K562 (cell line): ENCODE measurements at regions not wholly inside any gene's neighbourhood (a gene's known extent, or its start where the extent isn't known, plus 50 kb on each side); places are given as distances from the start of the nearest gene placed in this dataset.

ENCODE experiments used
- ATAC-seq: fragments of 200-7000 bp; cut with Tn5 transposase; 3 replicates; pipeline ENCODE4 v1.9.1; 2020; ENCODE audit warnings: moderate library complexity
- BruUV-seq: library from RNA; stranded (reverse); fragments of 400-500 nt; replicated peaks from 2 replicates; lab custom pipeline; 2021; lab: Mats Ljungman, UMichigan
- CTCF ChIA-PET: fragments of 300-600 bp; formaldehyde crosslinking; extraction: SDS; loops from one replicate; lab custom pipeline; 2021; ENCODE audit warnings: low intra/inter-chr PET ratio; lab: Yijun Ruan, JAX
- POLR2A ChIA-PET: fragments of 300-600, 350-650 bp; sonication (Branson Sonifier 250); formaldehyde crosslinking; extraction: SDS; loops from one replicate; lab custom pipeline; 2021; ENCODE audit warnings: antibody characterized with exemption, inconsistent platforms; lab: Yijun Ruan, JAX
- DNase-seq, 4 experiments: peaks; one replicate each; pipeline versions ENCODE4 v3.0.0 to v3.0.0-alpha.2; 2011 to 2018; ENCODE audit warnings: low spot score in 3 of 4, mixed read lengths in 3 of 4; ENCODE audit errors: extremely low read depth in 1 of 4
- FAIRE-seq: peaks from 2 replicates; lab custom pipeline; 2011; peaks lifted over from hg19 to GRCh38; lab: Jason Lieb, UNC
- H2AFZ ChIP-seq: 2 replicates; pipeline ENCODE4 v1.6.0; 2011; ENCODE audit warnings: low read depth, low read length, control low read depth, inconsistent platforms
- H3K27ac ChIP-seq: fragments of 200-600 bp; 3 replicates; pipeline ENCODE4 v1.8.0; 2011; ENCODE audit warnings: low read depth, mild to moderate bottlenecking, control low read depth, inconsistent platforms, low read length, moderate library complexity, mixed read lengths; ENCODE audit errors: extremely low read depth
- H3K27me3 ChIP-seq, 2 experiments: fragments of 300-600 bp in 1 of 2; 2 replicates in 1 of 2; 3 replicates in 1 of 2; pipeline versions ENCODE4 v1.6.0 to v1.8.0; 2011; ENCODE audit warnings: inconsistent platforms in 2 of 2, low read length in 2 of 2, mild to moderate bottlenecking in 1 of 2, mixed read lengths in 1 of 2, moderate library complexity in 1 of 2; ENCODE audit not compliant: control insufficient read depth in 2 of 2, insufficient read depth in 2 of 2
- H3K36me3 ChIP-seq: fragments of 300-600 bp; 3 replicates; pipeline ENCODE4 v1.8.0; 2011; ENCODE audit warnings: mild to moderate bottlenecking, low read length, inconsistent platforms; ENCODE audit not compliant: control insufficient read depth, insufficient read depth
- H3K4me1 ChIP-seq, 2 experiments: fragments of 200-600 bp in 1 of 2; replicated peaks in 1 of 2; 2 replicates in 1 of 2; 3 replicates in 1 of 2; pipeline versions ENCODE4 v1.5.1 to v1.8.0; 2011; ENCODE audit warnings: inconsistent platforms in 2 of 2, low read length in 2 of 2, mild to moderate bottlenecking in 1 of 2, mixed read lengths in 1 of 2, moderate library complexity in 1 of 2; ENCODE audit not compliant: control insufficient read depth in 2 of 2, insufficient read depth in 2 of 2
- H3K4me2 ChIP-seq: 2 replicates; pipeline ENCODE4 v1.6.1; 2011; ENCODE audit warnings: low read length, control low read depth, inconsistent platforms, mixed read lengths; ENCODE audit not compliant: insufficient read depth
- H3K4me3 ChIP-seq: fragments of 200-600 bp; sonication (generic), shearing (Covaris generic); 2 replicates; pipeline ENCODE4 v1.5.1; 2016; ENCODE audit warnings: control low read depth, inconsistent platforms
- H3K79me2 ChIP-seq: fragments of 200-600 bp; 3 replicates; pipeline ENCODE4 v1.8.0; 2011; ENCODE audit warnings: low read length, inconsistent platforms; ENCODE audit not compliant: control insufficient read depth, insufficient read depth
- H3K9ac ChIP-seq, 2 experiments: 2 replicates each; pipeline versions ENCODE4 v1.6.0 to v1.6.1; 2011; ENCODE audit warnings: low read depth in 2 of 2, low read length in 2 of 2, control low read depth in 1 of 2, inconsistent platforms in 1 of 2, mild to moderate bottlenecking in 1 of 2, mixed read lengths in 1 of 2; ENCODE audit not compliant: insufficient read depth in 1 of 2
- H3K9me1 ChIP-seq: one replicate; pipeline ENCODE4 v1.6.0; 2011; ENCODE audit warnings: inconsistent platforms, mild to moderate bottlenecking, low read length, moderate library complexity; ENCODE audit not compliant: control insufficient read depth, insufficient read depth
- H3K9me3 ChIP-seq: replicated peaks from 2 replicates; pipeline ENCODE4 v1.5.1; 2011; ENCODE audit warnings: low read depth, low read length, inconsistent platforms; ENCODE audit not compliant: control insufficient read depth, insufficient read depth
- H4K20me1 ChIP-seq: replicated peaks from 2 replicates; pipeline ENCODE4 v1.6.1; 2011; ENCODE audit warnings: low read length, inconsistent platforms, mixed read lengths; ENCODE audit not compliant: control insufficient read depth, insufficient read depth
- ATF3 ChIP-seq, 2 experiments: fragments of 450-650 bp in 1 of 2; sonication (generic) in 1 of 2; formaldehyde crosslinking in 1 of 2; IDR thresholded peaks in 1 of 2; conservative IDR thresholded peaks in 1 of 2; 2 replicates each; pipeline versions ENCODE4 v1.6.1 to v1.8.1; 2016 to 2023; ENCODE audit warnings: mild to moderate bottlenecking in 2 of 2, moderate library complexity in 2 of 2, inconsistent platforms in 1 of 2, missing genetic modification reagents in 1 of 2
- ERF ChIP-seq: fragments of 450-650 bp; formaldehyde crosslinking; IDR thresholded peaks from 2 replicates; pipeline ENCODE4 v1.4.0; 2020; ENCODE audit warnings: mild to moderate bottlenecking, mixed read lengths
- EWSR1 ChIP-seq: fragments of 450-650 bp; IDR thresholded peaks from 2 replicates; pipeline ENCODE4 v1.6.1; 2018; ENCODE audit warnings: borderline replicate concordance, mild to moderate bottlenecking, low read depth, moderate library complexity; ENCODE audit not compliant: partially characterized antibody
- FUS ChIP-seq: fragments of 200-400 bp; formaldehyde crosslinking; optimal IDR thresholded peaks from 2 replicates; pipeline ENCODE3; 2017; ENCODE audit warnings: low read depth, low read length
- GMEB1 ChIP-seq: fragments of 250-450 bp; sonication (Bioruptor Pico); IDR thresholded peaks from 2 replicates; pipeline ENCODE4 v1.4.0; 2020; ENCODE audit warnings: mild to moderate bottlenecking
- MYC ChIP-seq, 2 experiments: fragments of 250-450 bp in 1 of 2; sonication (Bioruptor Pico) in 1 of 2; IDR thresholded peaks; 2 replicates each; pipeline versions ENCODE4 v1.5.1 to v1.6.1; 2012 to 2021; ENCODE audit warnings: low read depth in 2 of 2, borderline replicate concordance in 1 of 2, improper control_type of control experiment in 1 of 2, low read length in 1 of 2, mild to moderate bottlenecking in 1 of 2, moderate library complexity in 1 of 2
- SMARCB1 ChIP-seq: IDR thresholded peaks from 2 replicates; pipeline ENCODE4 v1.6.1; 2011; ENCODE audit warnings: improper control_type of control experiment, low read depth; ENCODE audit not compliant: insufficient read length
- YY1 ChIP-seq, 3 experiments: IDR thresholded peaks; 2 replicates each; pipeline ENCODE4 v1.6.1; 2011; ENCODE audit warnings: low read length in 2 of 3, mild to moderate bottlenecking in 2 of 3, moderate library complexity in 2 of 3, borderline replicate concordance in 1 of 3, control low read depth in 1 of 3, low read depth in 1 of 3; ENCODE audit not compliant: insufficient read depth in 3 of 3, insufficient replicate concordance in 2 of 3, control insufficient read depth in 1 of 3, insufficient read length in 1 of 3; ENCODE audit errors: extremely low read depth in 1 of 3
- ZNF239 ChIP-seq: fragments of 250-450 bp; sonication (Bioruptor Pico); IDR thresholded peaks from 2 replicates; pipeline ENCODE4 v1.4.0; 2020; ENCODE audit warnings: mild to moderate bottlenecking
- ZNF253 ChIP-seq: fragments of 250-450 bp; sonication (Bioruptor Pico); conservative IDR thresholded peaks from 2 replicates; pipeline ENCODE4 v1.6.1; 2021; ENCODE audit warnings: mild to moderate bottlenecking
- WGBS: fragments of 100-300 bp; shearing (Covaris generic); methylation state at CpG from one replicate; pipeline ENCODE4 v1.1.6; 2016; ENCODE audit warnings: low coverage, mixed read lengths; ENCODE audit not compliant: insufficient coverage; ENCODE audit errors: missing lambda C conversion rate; 5-methylcytosine and 5-hydroxymethylcytosine counted together
- in situ Hi-C: fragments of 300-500 bp; cut with MboI; formaldehyde crosslinking; loops from 4 replicates; pipeline ENCODE4 v1.15.0; 2018; ENCODE audit warnings: inconsistent platforms, mixed read lengths
- intact Hi-C: fragments of 100-400 bp; cut with micrococcal nuclease; formaldehyde crosslinking; loops from 2 replicates; pipeline ENCODE4 v1.14.2; 2022

GRCh38 chr2:234671716-234672115 lies 174.8 kb upstream of the ARL4C start:
- ChIA-PET CTCF (no interaction called here), POLR2A (no interaction called here)
- Histone ChIP-seq H3K79me2 (no peaks in the 10 kb centered on the region), H3K9me3 (no peaks in the 10 kb centered on the region), H3K27ac (no peak overlapping the region), H3K9ac (no peak overlapping the region), H2AFZ (no peak overlapping the region), H3K4me3 (no peak overlapping the region), H3K9me1 (no peaks in the 10 kb centered on the region), H3K4me1 (no peaks in the 10 kb centered on the region), H3K4me2 (no peak overlapping the region), H3K27me3 (no peaks in the 10 kb centered on the region), H3K36me3 (no peaks in the 10 kb centered on the region), H4K20me1 (no peaks in the 10 kb centered on the region)
- TF ChIP-seq ZNF239 (no peak), EWSR1 (no peak), ATF3 (IDR thresholded peaks at IDR 0.05) (no peak), ATF3 (CRISPR knock-in tag; conservative IDR thresholded peaks at IDR 0.05) (no peak), FUS (no peak), ZNF253 (CRISPR knock-in tag) (no peak), SMARCB1 (no peak), MYC (IDR thresholded peaks at IDR 0.05; ENCODE audit: low read depth, low read length) (no peak), MYC (CRISPR knock-in tag; IDR thresholded peaks at IDR 0.05; ENCODE audit: borderline replicate concordance, low read depth) (no peak), GMEB1 (CRISPR knock-in tag) (no peak), YY1 (IDR thresholded peaks at IDR 0.05; ENCODE audit: borderline replicate concordance in 1 of 3, control insufficient read depth in 1 of 3, extremely low read depth in 1 of 3, insufficient read depth in 3 of 3, insufficient read length in 1 of 3, insufficient replicate concordance in 2 of 3, low read depth in 1 of 3, low read length in 2 of 3) (no peak), ERF (CRISPR knock-in tag) (no peak)
- FAIRE-seq (no peak), ATAC-seq (no peak), DNase-seq (no peak)
- in situ Hi-C loops (no loop called here), intact Hi-C loops (no loop called here)
- BruUV-seq, result no TSS peak
- WGBS, result 0% methylated on average over 3 of the region's 3 CpGs
